SK-N-SH (cell line): ENCODE measurements at regions not wholly inside any gene's neighbourhood (a gene's known extent, or its start where the extent isn't known, plus 50 kb on each side); places are given as distances from the start of the nearest gene placed in this dataset.

Experiments used
- CTCF ChIP-seq: fragments of 200-600 bp; sonication (generic); IDR thresholded peaks from 2 replicates; pipeline ENCODE4 v1.6.1; 2017; ENCODE audit warnings: antibody characterized with exemption, mild to moderate bottlenecking, moderate library complexity
- SIN3A ChIP-seq: IDR thresholded peaks from 2 replicates; pipeline ENCODE4 v1.6.1; 2012; ENCODE audit warnings: low read depth, mild to moderate bottlenecking, low read length, moderate library complexity, borderline replicate concordance
- TAF1 ChIP-seq: IDR thresholded peaks from 2 replicates; pipeline ENCODE4 v1.6.1; 2012; ENCODE audit warnings: low read depth, mild to moderate bottlenecking, low read length, moderate library complexity, borderline replicate concordance
- TCF12 ChIP-seq: IDR thresholded peaks from 2 replicates; pipeline ENCODE4 v1.4.0; 2012
- USF2 ChIP-seq: fragments of 150-350 bp; IDR thresholded peaks from 2 replicates; pipeline ENCODE4 v1.6.1; 2017; ENCODE audit warnings: antibody characterized with exemption, low read length, low read depth, borderline replicate concordance

- TF ChIP-seq CTCF (no peak), USF2 (no peak), SIN3A (no peak), TCF12 (no peak), TAF1 (no peak)
These were observed 463.2 kb downstream of the KLF12 start for GRCh38 chr13:73671011-73671410.
